HUES6 (cell line): ENCODE measurements at regions not wholly inside any gene's neighbourhood (a gene's known extent, or its start where the extent isn't known, plus 50 kb on each side); places are given as distances from the start of the nearest gene placed in this dataset.
"Not testable (repeated sequence)": the region's sequence is repeated elsewhere in the genome, so short reads cannot be mapped to it uniquely, and the experiment has no call there.

Experiments used
- H3K27ac ChIP-seq: 2 replicates; pipeline ENCODE4 v1.7.0; 2013; ENCODE audit warnings: low read depth, mild to moderate bottlenecking, low read length, inconsistent platforms
- H3K27me3 ChIP-seq: 2 replicates; pipeline ENCODE4 v1.6.1; 2013; ENCODE audit warnings: low read length; ENCODE audit not compliant: control insufficient read depth, insufficient read depth
- H3K36me3 ChIP-seq: 2 replicates; pipeline ENCODE4 v1.6.1; 2013; ENCODE audit warnings: low read length; ENCODE audit not compliant: control insufficient read depth, insufficient read depth
- H3K4me1 ChIP-seq: 2 replicates; pipeline ENCODE4 v1.6.1; 2013; ENCODE audit warnings: low read length; ENCODE audit not compliant: control insufficient read depth, insufficient read depth
- H3K4me3 ChIP-seq: 2 replicates; pipeline ENCODE4 v1.5.1; 2013; ENCODE audit warnings: low read depth, low read length
- H3K9ac ChIP-seq: one replicate; pipeline ENCODE4 v1.6.1; 2013; ENCODE audit warnings: mild to moderate bottlenecking, low read length
- H3K9me3 ChIP-seq: 2 replicates; pipeline ENCODE4 v1.6.1; 2013; ENCODE audit warnings: low read depth, low read length; ENCODE audit not compliant: control insufficient read depth, insufficient read depth

DNA sequence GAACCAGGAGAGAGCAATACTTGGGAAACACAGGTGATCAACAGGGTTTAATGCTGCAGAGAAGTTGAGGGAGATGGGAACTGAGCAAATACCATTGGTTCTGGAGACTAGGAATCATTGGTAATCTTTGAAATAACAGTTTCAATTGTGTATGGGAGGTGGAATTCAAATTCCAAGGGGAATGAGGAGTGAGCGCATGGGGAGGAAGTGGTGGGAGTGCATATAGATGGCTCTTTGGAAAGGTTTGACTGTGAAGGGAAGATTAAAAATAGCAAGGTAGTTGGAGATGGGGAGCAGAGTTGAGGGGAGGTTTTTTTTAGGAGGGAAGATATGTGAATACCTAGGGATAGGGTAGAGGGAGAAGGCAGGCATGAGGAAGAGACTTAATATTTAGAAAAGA, 51.1 kb upstream of the ROPN1 start:
- H3K9ac ChIP-seq = no peak overlapping the region
- no peak overlapping the region for H3K4me3 ChIP-seq
- no peak overlapping the region for H3K27ac ChIP-seq
- no peaks in the 10 kb centered on the region for H3K9me3 ChIP-seq
- no peaks in the 10 kb centered on the region for H3K4me1 ChIP-seq
- H3K36me3 ChIP-seq = no peaks in the 10 kb centered on the region
- peaks cover 41% of the 10 kb centered on the region for H3K27me3 ChIP-seq

DNA sequence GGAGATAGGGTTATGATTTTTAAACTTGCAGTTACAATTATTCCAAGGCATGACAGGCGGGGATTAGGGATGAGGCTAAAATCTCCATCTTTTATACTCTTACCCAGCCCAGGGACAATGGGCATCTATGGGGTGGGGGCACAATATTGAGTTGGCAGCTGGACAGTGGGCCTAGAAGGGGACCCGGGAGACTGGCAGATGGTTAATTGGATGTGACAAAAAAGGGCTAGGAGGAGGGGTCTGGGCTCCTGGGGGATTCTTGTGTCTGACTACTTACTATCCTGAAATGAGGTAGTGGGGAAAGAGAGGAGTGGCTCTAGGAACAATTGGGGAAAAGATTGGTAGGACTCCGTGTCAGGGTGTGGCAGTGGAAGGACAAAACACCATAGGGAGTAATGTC, 53.0 kb upstream of the ROPN1 start:
- Histone ChIP-seq H3K27me3 (peaks cover 31% of the 10 kb centered on the region), H3K4me3 (no peak overlapping the region), H3K9ac (no peak overlapping the region)

GRCh38 chr3:124048967-124049798, 57.3 kb upstream of the ROPN1 start:
- H3K9ac ChIP-seq = no peak overlapping the region
- no peaks in the 10 kb centered on the region for H3K9me3 ChIP-seq
- no peak overlapping the region for H3K27ac ChIP-seq
- H3K4me1 ChIP-seq = no peaks in the 10 kb centered on the region
- H3K27me3 ChIP-seq = peaks cover 7% of the 10 kb centered on the region; the same call in 1 of the 2 replicates
- no peaks in the 10 kb centered on the region for H3K36me3 ChIP-seq
- H3K4me3 ChIP-seq = no peak overlapping the region

More for the DNA sequence above, 53.0 kb upstream of the ROPN1 start:
- Histone ChIP-seq H3K9me3 (no peaks in the 10 kb centered on the region), H3K4me1 (no peaks in the 10 kb centered on the region), H3K36me3 (no peaks in the 10 kb centered on the region), H3K27ac (no peak overlapping the region)

- H3K4me1 ChIP-seq = no peaks in the 10 kb centered on the region
- H3K36me3 ChIP-seq = no peaks in the 10 kb centered on the region
- no peak overlapping the region for H3K4me3 ChIP-seq
- H3K9ac ChIP-seq = no peak overlapping the region
- no peak overlapping the region for H3K27ac ChIP-seq
- no peaks in the 10 kb centered on the region for H3K9me3 ChIP-seq
- peaks cover 7% of the 10 kb centered on the region; the same call in 1 of the 2 replicates for H3K27me3 ChIP-seq
Measured at GRCh38 chr3:124051636-124052035, 59.7 kb upstream of the ROPN1 start.

DNA sequence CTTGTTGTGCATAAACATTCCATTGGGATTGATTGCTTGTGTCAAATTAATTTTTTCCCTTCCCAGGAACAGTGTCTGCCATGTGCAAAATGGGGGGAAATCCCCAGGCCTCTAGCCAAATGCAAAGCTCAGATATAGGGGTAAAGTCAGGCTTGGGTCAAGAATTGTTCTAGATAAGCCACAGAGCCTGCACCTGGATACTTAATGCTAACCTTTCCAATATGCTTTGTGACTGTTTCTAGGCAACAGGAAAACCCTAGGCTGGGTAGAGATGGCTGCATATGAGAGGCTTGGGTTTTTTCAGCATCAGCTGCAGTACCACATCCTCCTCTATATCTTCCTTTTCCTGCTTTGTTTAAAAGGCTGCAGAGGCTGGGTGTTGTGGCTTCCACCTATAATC, 61.9 kb upstream of the ROPN1 start:
- Histone ChIP-seq H3K4me1 (no peaks in the 10 kb centered on the region), H3K4me3 (no peak overlapping the region), H3K27me3 (peaks cover 7% of the 10 kb centered on the region; the same call in 1 of the 2 replicates), H3K27ac (no peak overlapping the region), H3K9me3 (no peaks in the 10 kb centered on the region), H3K9ac (no peak overlapping the region), H3K36me3 (no peaks in the 10 kb centered on the region)

GRCh38 chr3:124056846-124057245, 64.9 kb upstream of the ROPN1 start:
- no peak overlapping the region for H3K9ac ChIP-seq
- H3K36me3 ChIP-seq = no peaks in the 10 kb centered on the region
- H3K4me1 ChIP-seq = peaks cover 2% of the 10 kb centered on the region; the same call in 1 of the 2 replicates
- H3K27me3 ChIP-seq = 0 out of 2 replicates have a peak, but pooled peaks cover 5% of the 10 kb centered on the region
- no peak overlapping the region for H3K4me3 ChIP-seq
- no peak overlapping the region for H3K27ac ChIP-seq
- H3K9me3 ChIP-seq = no peaks in the 10 kb centered on the region

DNA sequence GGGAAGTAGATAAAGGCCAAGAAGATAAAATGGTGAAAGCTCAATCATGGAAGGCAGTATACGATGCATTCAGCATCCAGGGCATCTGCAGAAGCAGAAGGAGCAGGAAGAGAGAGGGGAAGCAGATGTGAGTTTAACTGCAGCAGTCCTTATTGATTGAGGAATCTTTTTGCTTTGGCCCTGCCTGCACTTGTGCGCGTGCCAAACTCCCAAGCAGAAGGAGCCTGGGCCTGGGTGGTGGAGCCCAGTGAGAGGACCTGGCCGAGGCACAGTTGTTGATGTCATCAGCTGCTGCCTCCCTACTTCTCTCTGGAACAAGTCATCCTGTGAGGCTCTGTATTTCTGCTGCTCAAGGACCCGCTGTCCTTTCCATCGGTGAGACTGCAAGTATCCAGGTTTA, 65.5 kb upstream of the ROPN1 start:
- H3K27me3 ChIP-seq = no peaks in the 10 kb centered on the region
- H3K4me3 ChIP-seq = no peak overlapping the region
- H3K9ac ChIP-seq = no peak overlapping the region
- no peaks in the 10 kb centered on the region for H3K9me3 ChIP-seq
- H3K27ac ChIP-seq = no peak overlapping the region
- H3K36me3 ChIP-seq = no peaks in the 10 kb centered on the region
- peaks cover 7% of the 10 kb centered on the region; the same call in 1 of the 2 replicates for H3K4me1 ChIP-seq

GRCh38 chr3:124059580-124059979, 67.7 kb upstream of the ROPN1 start:
- H3K4me1 ChIP-seq = peaks cover 7% of the 10 kb centered on the region; the same call in 1 of the 2 replicates

GRCh38 chr3:124063197-124063909, 71.4 kb upstream of the ROPN1 start:
- no peaks in the 10 kb centered on the region for H3K27me3 ChIP-seq
- H3K9ac ChIP-seq = no peak overlapping the region
- no peak overlapping the region for H3K4me3 ChIP-seq
- H3K4me1 ChIP-seq = peaks cover 7% of the 10 kb centered on the region; the same call in 1 of the 2 replicates
- no peaks in the 10 kb centered on the region for H3K36me3 ChIP-seq
- H3K27ac ChIP-seq = no peak overlapping the region
- no peaks in the 10 kb centered on the region for H3K9me3 ChIP-seq

More at GRCh38 chr3:124059580-124059979, 67.7 kb upstream of the ROPN1 start:
- Histone ChIP-seq H3K9me3 (no peaks in the 10 kb centered on the region), H3K9ac (no peak overlapping the region), H3K36me3 (no peaks in the 10 kb centered on the region), H3K4me3 (no peak overlapping the region), H3K27me3 (no peaks in the 10 kb centered on the region), H3K27ac (no peak overlapping the region)

DNA sequence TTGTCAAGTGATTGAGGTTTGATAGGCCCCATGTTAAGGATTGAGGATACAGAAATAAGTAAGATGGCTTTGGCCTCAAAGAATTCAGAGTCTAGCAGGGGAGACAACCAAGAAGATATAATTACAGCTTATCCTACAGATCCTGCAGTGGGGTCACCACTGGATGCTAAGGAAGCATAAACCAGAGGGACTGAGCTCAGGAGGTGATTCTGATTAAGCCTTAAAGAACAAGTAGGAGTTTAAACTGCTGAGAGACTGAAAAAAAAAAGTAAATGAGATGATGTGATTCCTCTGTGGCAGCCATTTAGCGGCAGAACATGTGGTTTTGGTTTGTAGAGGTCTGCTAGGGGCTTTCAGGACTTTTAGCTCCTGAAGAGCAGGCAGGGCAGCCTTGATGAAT, 72.1 kb upstream of the ROPN1 start:
- H3K9me3 ChIP-seq = no peaks in the 10 kb centered on the region
- peaks cover 7% of the 10 kb centered on the region; the same call in 1 of the 2 replicates for H3K4me1 ChIP-seq
- no peak overlapping the region for H3K4me3 ChIP-seq
- H3K27me3 ChIP-seq = no peaks in the 10 kb centered on the region
- H3K9ac ChIP-seq = no peak overlapping the region
- H3K36me3 ChIP-seq = no peaks in the 10 kb centered on the region
- H3K27ac ChIP-seq = no peak overlapping the region

DNA sequence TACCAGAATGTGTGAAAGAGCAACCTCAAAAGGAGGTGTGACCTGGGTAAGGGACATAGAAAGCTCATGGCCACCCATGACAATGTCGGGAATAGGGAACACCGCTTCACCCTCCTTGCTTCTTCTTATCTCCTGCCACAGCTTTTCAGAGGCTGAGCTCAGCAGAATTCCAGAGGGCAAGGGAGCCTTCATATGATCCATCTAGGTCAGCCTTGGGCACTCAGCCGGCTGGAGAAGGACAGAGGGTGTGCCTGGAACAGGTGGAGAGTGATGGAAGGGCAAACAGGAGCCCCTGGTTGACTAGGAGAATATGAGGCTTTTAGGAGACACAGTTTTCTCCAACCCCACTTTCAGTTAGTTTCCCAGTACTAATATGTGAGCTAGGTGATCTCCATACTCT, 74.6 kb upstream of the ROPN1 start:
- not testable (repeated sequence) for H3K27ac ChIP-seq, H3K9me3 ChIP-seq, H3K4me1 ChIP-seq, H3K36me3 ChIP-seq, H3K9ac ChIP-seq, H3K4me3 ChIP-seq, H3K27me3 ChIP-seq
